OCI-LY3 (cell line): ENCODE measurements at regions not wholly inside any gene's neighbourhood (a gene's known extent, or its start where the extent isn't known, plus 50 kb on each side); places are given as distances from the start of the nearest gene placed in this dataset.

ENCODE experiments used
- EZH2phosphoT487 ChIP-seq: fragments of 200-600 bp; shearing (Covaris generic); IDR thresholded peaks from 2 replicates; pipeline ENCODE4 v1.6.1; 2018; ENCODE audit warnings: antibody characterized with exemption, mixed run types, low read depth
- TF ChIP-seq, protein P1 (sequence below): fragments of 200-600, 300-600 bp; sonication (generic); IDR thresholded peaks from 2 replicates; pipeline ENCODE4 v1.5.1; 2014; ENCODE audit warnings: antibody characterized with exemption, low read length, low read depth

DNA sequence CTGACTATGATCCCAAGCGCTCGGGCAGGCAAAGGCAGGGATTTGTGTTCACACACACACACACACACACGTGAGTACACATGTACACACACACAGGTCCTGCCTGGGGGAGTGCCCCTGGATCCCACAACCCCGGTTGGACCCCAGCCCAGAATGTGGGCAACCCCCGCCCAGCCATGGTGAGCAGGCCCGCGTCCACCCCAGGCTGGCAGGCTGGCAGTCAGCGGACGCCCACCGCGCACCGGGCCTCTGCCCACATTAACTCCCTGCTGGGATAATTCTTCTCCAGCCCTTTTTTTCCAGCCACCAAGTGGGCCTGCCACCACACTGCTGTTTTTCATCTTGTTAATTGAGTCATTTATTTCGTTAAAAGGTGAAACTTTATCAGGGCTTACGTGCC lies 256.2 kb downstream of the BCL11B start:
- TF ChIP-seq, protein P1, sequence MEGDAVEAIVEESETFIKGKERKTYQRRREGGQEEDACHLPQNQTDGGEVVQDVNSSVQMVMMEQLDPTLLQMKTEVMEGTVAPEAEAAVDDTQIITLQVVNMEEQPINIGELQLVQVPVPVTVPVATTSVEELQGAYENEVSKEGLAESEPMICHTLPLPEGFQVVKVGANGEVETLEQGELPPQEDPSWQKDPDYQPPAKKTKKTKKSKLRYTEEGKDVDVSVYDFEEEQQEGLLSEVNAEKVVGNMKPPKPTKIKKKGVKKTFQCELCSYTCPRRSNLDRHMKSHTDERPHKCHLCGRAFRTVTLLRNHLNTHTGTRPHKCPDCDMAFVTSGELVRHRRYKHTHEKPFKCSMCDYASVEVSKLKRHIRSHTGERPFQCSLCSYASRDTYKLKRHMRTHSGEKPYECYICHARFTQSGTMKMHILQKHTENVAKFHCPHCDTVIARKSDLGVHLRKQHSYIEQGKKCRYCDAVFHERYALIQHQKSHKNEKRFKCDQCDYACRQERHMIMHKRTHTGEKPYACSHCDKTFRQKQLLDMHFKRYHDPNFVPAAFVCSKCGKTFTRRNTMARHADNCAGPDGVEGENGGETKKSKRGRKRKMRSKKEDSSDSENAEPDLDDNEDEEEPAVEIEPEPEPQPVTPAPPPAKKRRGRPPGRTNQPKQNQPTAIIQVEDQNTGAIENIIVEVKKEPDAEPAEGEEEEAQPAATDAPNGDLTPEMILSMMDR, result no peak
- TF ChIP-seq EZH2phosphoT487, result no peak
